MCF 10A (cell line): ENCODE measurements at regions not wholly inside any gene's neighbourhood (a gene's known extent, or its start where the extent isn't known, plus 50 kb on each side); places are given as distances from the start of the nearest gene placed in this dataset.

ENCODE experiments used
- BruUV-seq: library from RNA; stranded (reverse); fragments of 400-500 nt; replicated peaks from 2 replicates; lab custom pipeline; 2021; lab: Mats Ljungman, UMichigan
- CTCF ChIA-PET: fragments of 300-600 bp; sonication (Branson Sonifier 250); formaldehyde crosslinking; extraction: SDS; loops from one replicate; lab custom pipeline; 2021; ENCODE audit warnings: antibody characterized with exemption, inconsistent platforms; lab: Yijun Ruan, JAX
- POLR2A ChIA-PET: fragments of 300-600, 350-650 bp; sonication (Branson Sonifier 250); formaldehyde crosslinking; extraction: SDS; loops from one replicate; lab custom pipeline; 2020; ENCODE audit warnings: antibody characterized with exemption, inconsistent platforms; lab: Yijun Ruan, JAX
- DNase-seq: peaks from one replicate; pipeline ENCODE4 v3.0.0-alpha.2; 2018; ENCODE audit not compliant: unreplicated experiment
- H3K27ac Mint-ChIP-seq: one replicate; pipeline ENCODE4 v1.8.0; 2022; ENCODE audit warnings: mild to moderate bottlenecking, low read depth, mixed read lengths; ENCODE audit not compliant: unreplicated experiment
- H3K27me3 Mint-ChIP-seq: one replicate; pipeline ENCODE4 v1.8.0; 2022; ENCODE audit warnings: mixed read lengths; ENCODE audit not compliant: insufficient read depth, unreplicated experiment
- H3K36me3 Mint-ChIP-seq: one replicate; pipeline ENCODE4 v1.8.0; 2022; ENCODE audit warnings: mild to moderate bottlenecking, moderate library complexity, mixed read lengths; ENCODE audit not compliant: insufficient read depth, unreplicated experiment
- H3K4me1 Mint-ChIP-seq: one replicate; pipeline ENCODE4 v1.8.0; 2022; ENCODE audit warnings: mixed read lengths; ENCODE audit not compliant: insufficient read depth, unreplicated experiment
- H3K4me3 Mint-ChIP-seq: one replicate; pipeline ENCODE4 v1.8.0; 2022; ENCODE audit warnings: mild to moderate bottlenecking, moderate library complexity, mixed read lengths; ENCODE audit not compliant: unreplicated experiment
- H3K9me3 Mint-ChIP-seq: one replicate; pipeline ENCODE4 v1.8.0; 2022; ENCODE audit warnings: mixed read lengths; ENCODE audit not compliant: unreplicated experiment
- CTCF ChIP-seq: fragments of 200-600 bp; IDR thresholded peaks from one replicate; pipeline ENCODE4 v1.8.0; 2022; ENCODE audit warnings: antibody characterized with exemption, mild to moderate bottlenecking; ENCODE audit not compliant: unreplicated experiment
- intact Hi-C: fragments of 100-400 bp; cut with micrococcal nuclease; formaldehyde crosslinking; loops from 2 replicates; pipeline ENCODE4 v1.14.1; 2022

- ChIA-PET CTCF (no interaction called here), POLR2A (no interaction called here)
- Mint-ChIP-seq H3K4me3 (no peak overlapping the region), H3K27me3 (no peaks in the 10 kb centered on the region), H3K4me1 (no peaks in the 10 kb centered on the region), H3K9me3 (no peaks in the 10 kb centered on the region), H3K27ac (no peak overlapping the region), H3K36me3 (no peaks in the 10 kb centered on the region)
- BruUV-seq = no TSS peak
- intact Hi-C loops = no loop called here
- no peak for TF ChIP-seq CTCF
- DNase-seq = no peak
Measured at GRCh38 chr13:62906469-62906868, 1490.8 kb upstream of the PCDH20 start.

- Mint-ChIP-seq H3K4me1 (no peaks in the 10 kb centered on the region), H3K9me3 (no peaks in the 10 kb centered on the region), H3K4me3 (no peak overlapping the region), H3K27me3 (no peaks in the 10 kb centered on the region), H3K27ac (no peak overlapping the region), H3K36me3 (no peaks in the 10 kb centered on the region)
- CTCF ChIA-PET = no interaction called here
- intact Hi-C loops = no loop called here
- POLR2A ChIA-PET = no interaction called here
- DNase-seq = no peak
- TF ChIP-seq CTCF = no peak
- no TSS peak for BruUV-seq
Measured at GRCh38 chr13:62887046-62887445, 1471.4 kb upstream of the PCDH20 start.

- ChIA-PET POLR2A (no interaction called here), CTCF (no interaction called here)
- Mint-ChIP-seq H3K9me3 (no peaks in the 10 kb centered on the region), H3K36me3 (no peaks in the 10 kb centered on the region), H3K27me3 (no peaks in the 10 kb centered on the region), H3K4me3 (no peak overlapping the region), H3K4me1 (no peaks in the 10 kb centered on the region), H3K27ac (no peak overlapping the region)
- BruUV-seq = no TSS peak
- intact Hi-C loops = no loop called here
- DNase-seq = peak; percentile 3
- TF ChIP-seq CTCF = no peak
Measured at GRCh38 chr13:62879071-62879470, 1463.4 kb upstream of the PCDH20 start.

- intact Hi-C loops = no loop called here
- ChIA-PET POLR2A (no interaction called here), CTCF (no interaction called here)
- DNase-seq = peak; percentile 36
- Mint-ChIP-seq H3K36me3 (no peaks in the 10 kb centered on the region), H3K4me1 (no peaks in the 10 kb centered on the region), H3K27ac (no peak overlapping the region), H3K9me3 (no peaks in the 10 kb centered on the region), H3K4me3 (no peak overlapping the region), H3K27me3 (no peaks in the 10 kb centered on the region)
- no peak for TF ChIP-seq CTCF
- BruUV-seq = no TSS peak
Measured at GRCh38 chr13:62875118-62875640, 1459.5 kb upstream of the PCDH20 start.
